GM12878 (cell line): ENCODE measurements at regions not wholly inside any gene's neighbourhood (a gene's known extent, or its start where the extent isn't known, plus 50 kb on each side); places are given as distances from the start of the nearest gene placed in this dataset.

Experiments used
- ATAC-seq: fragments of 200-7000 bp; cut with Tn5 transposase; 3 replicates; pipeline ENCODE4 v1.9.1; 2020; ENCODE audit warnings: mild to moderate bottlenecking, moderate library complexity
- BruUV-seq: library from RNA; stranded (reverse); fragments of 400-500 nt; replicated peaks from 2 replicates; lab custom pipeline; 2021; lab: Mats Ljungman, UMichigan
- CTCF ChIA-PET: fragments of 300-600 bp; sonication (Branson Sonifier 250); formaldehyde crosslinking; extraction: SDS; loops from one replicate; lab custom pipeline; 2021; ENCODE audit warnings: inconsistent platforms; lab: Yijun Ruan, JAX
- POLR2A ChIA-PET: fragments of 350-600 bp; formaldehyde crosslinking; extraction: SDS; loops from one replicate; lab custom pipeline; 2021; ENCODE audit warnings: inconsistent platforms; lab: Charles Lee
- RAD21 ChIA-PET: fragments of 300-600 bp; sonication (Branson Sonifier 250); formaldehyde crosslinking; loops from one replicate; lab custom pipeline; 2023; ENCODE audit warnings: antibody characterized with exemption; ENCODE audit not compliant: unreplicated experiment; lab: Charles Lee
- SMC1A ChIA-PET: fragments of 300-600 bp; sonication (Branson Sonifier 250); formaldehyde crosslinking; loops from one replicate; lab custom pipeline; 2023; ENCODE audit not compliant: unreplicated experiment, uncharacterized antibody; lab: Charles Lee
- DNase-seq: peaks from one replicate; pipeline ENCODE4 v3.0.0-alpha.2; 2011; ENCODE audit warnings: low read depth, low spot score
- FAIRE-seq: peaks from 3 replicates; lab custom pipeline; 2011; peaks lifted over from hg19 to GRCh38; lab: Jason Lieb, UNC
- H2AFZ ChIP-seq: 2 replicates; pipeline ENCODE4 v1.6.0; 2011; ENCODE audit warnings: low read depth, low read length, control low read depth; ENCODE audit not compliant: control insufficient read depth
- H3K27ac ChIP-seq: 2 replicates; pipeline ENCODE4 v1.5.1; 2011; ENCODE audit warnings: control low read depth; ENCODE audit not compliant: control insufficient read depth, insufficient read depth
- H3K27me3 ChIP-seq, 2 experiments: replicated peaks in 1 of 2; 2 replicates each; pipeline versions ENCODE4 v1.6.0 to v1.6.1; 2011; ENCODE audit warnings: low read length in 1 of 2; ENCODE audit not compliant: control insufficient read depth in 2 of 2, insufficient read depth in 2 of 2
- H3K36me3 ChIP-seq, 2 experiments: 2 replicates each; pipeline ENCODE4 v1.5.1; 2011; ENCODE audit warnings: low read length in 1 of 2; ENCODE audit not compliant: control insufficient read depth in 2 of 2, insufficient read depth in 2 of 2
- H3K4me1 ChIP-seq: 2 replicates; pipeline ENCODE4 v1.6.1; 2011; ENCODE audit warnings: mild to moderate bottlenecking, low read length, moderate library complexity, mixed read lengths; ENCODE audit not compliant: control insufficient read depth, insufficient read depth
- H3K4me2 ChIP-seq: 2 replicates; pipeline ENCODE4 v1.6.0; 2011; ENCODE audit warnings: control low read depth; ENCODE audit not compliant: control insufficient read depth, insufficient read depth
- H3K4me3 ChIP-seq: fragments of 200-600 bp; sonication (generic); 2 replicates; pipeline ENCODE4 v1.5.1; 2016
- H3K79me2 ChIP-seq: 2 replicates; pipeline ENCODE4 v1.6.0; 2011; ENCODE audit warnings: low read length; ENCODE audit not compliant: control insufficient read depth, insufficient read depth
- H3K9ac ChIP-seq: 2 replicates; pipeline ENCODE4 v1.8.0; 2011; ENCODE audit warnings: low read length, control low read depth, mixed read lengths; ENCODE audit not compliant: control insufficient read depth, insufficient read depth
- H3K9me3 ChIP-seq: replicated peaks from 3 replicates; pipeline ENCODE4 v1.5.1; 2011; ENCODE audit warnings: mild to moderate bottlenecking, low read length; ENCODE audit not compliant: control insufficient read depth, insufficient read depth
- H4K20me1 ChIP-seq: 2 replicates; pipeline ENCODE4 v1.6.0; 2011; ENCODE audit not compliant: control insufficient read depth, insufficient read depth
- ASH2L ChIP-seq: fragments of 300-600, 200-600 bp; sonication (generic); IDR thresholded peaks from 2 replicates; pipeline ENCODE4 v1.6.1; 2017; ENCODE audit warnings: low read depth, mild to moderate bottlenecking, borderline replicate concordance
- BMI1 ChIP-seq: fragments of 450-650 bp; IDR thresholded peaks from 2 replicates; pipeline ENCODE4 v1.6.1; 2016; ENCODE audit warnings: mild to moderate bottlenecking, moderate library complexity, borderline replicate concordance
- CREB1 ChIP-seq: IDR thresholded peaks from 2 replicates; pipeline ENCODE4 v1.6.1; 2012; ENCODE audit warnings: low read depth, mild to moderate bottlenecking, inconsistent platforms
- EZH2 ChIP-seq: IDR thresholded peaks from 2 replicates; pipeline ENCODE4 v1.6.1; 2012; ENCODE audit warnings: low read depth, mild to moderate bottlenecking, control low read depth, inconsistent platforms, low read length, borderline replicate concordance; ENCODE audit not compliant: control insufficient read depth
- HDGF ChIP-seq: fragments of 450-650 bp; IDR thresholded peaks from 2 replicates; pipeline ENCODE4 v1.6.1; 2016; ENCODE audit warnings: antibody characterized with exemption
- NFYA ChIP-seq: IDR thresholded peaks from 2 replicates; pipeline ENCODE4 v1.6.1; 2011; ENCODE audit warnings: low read depth, mild to moderate bottlenecking, low read length, improper control_type of control experiment, borderline replicate concordance
- SMAD1 ChIP-seq: fragments of 450-650 bp; IDR thresholded peaks from 2 replicates; pipeline ENCODE4 v1.6.1; 2018; ENCODE audit warnings: mild to moderate bottlenecking, low read depth; ENCODE audit not compliant: partially characterized antibody
- SUZ12 ChIP-seq: fragments of 200-600 bp; sonication (generic); IDR thresholded peaks from one replicate; pipeline ENCODE4 v1.6.1; 2018; ENCODE audit warnings: antibody characterized with exemption, mild to moderate bottlenecking; ENCODE audit not compliant: unreplicated experiment
- TCF7 ChIP-seq: IDR thresholded peaks from 2 replicates; pipeline ENCODE4 v1.6.1; 2014; ENCODE audit warnings: antibody characterized with exemption, borderline replicate concordance
- ZNF622 ChIP-seq: fragments of 450-650 bp; IDR thresholded peaks from 2 replicates; pipeline ENCODE4 v1.6.1; 2017; ENCODE audit warnings: mild to moderate bottlenecking, inconsistent platforms
- WGBS: methylation state at CpG from one replicate; pipeline ENCODE4 v1.1.6; 2016; ENCODE audit warnings: low lambda C conversion rate; ENCODE audit not compliant: insufficient replicate concordance, insufficient coverage; ENCODE audit errors: missing lambda C conversion rate; 5-methylcytosine and 5-hydroxymethylcytosine counted together
- in situ Hi-C: fragments of 300-500 bp; cut with MboI; formaldehyde crosslinking; loops from 9 replicates; pipeline ENCODE4 v1.14.3; 2018; ENCODE audit warnings: mixed read lengths
- intact Hi-C: fragments of 100-400 bp; cut with micrococcal nuclease; formaldehyde crosslinking; loops from one replicate; pipeline ENCODE4 v1.14.2; 2022; ENCODE audit not compliant: unreplicated experiment
- TF ChIP-seq, protein P1 (sequence below): IDR thresholded peaks from 2 replicates; pipeline ENCODE4 v1.6.1; 2011; ENCODE audit warnings: low read depth, mild to moderate bottlenecking, low read length, moderate library complexity, borderline replicate concordance; ENCODE audit errors: extremely low read depth

DNA sequence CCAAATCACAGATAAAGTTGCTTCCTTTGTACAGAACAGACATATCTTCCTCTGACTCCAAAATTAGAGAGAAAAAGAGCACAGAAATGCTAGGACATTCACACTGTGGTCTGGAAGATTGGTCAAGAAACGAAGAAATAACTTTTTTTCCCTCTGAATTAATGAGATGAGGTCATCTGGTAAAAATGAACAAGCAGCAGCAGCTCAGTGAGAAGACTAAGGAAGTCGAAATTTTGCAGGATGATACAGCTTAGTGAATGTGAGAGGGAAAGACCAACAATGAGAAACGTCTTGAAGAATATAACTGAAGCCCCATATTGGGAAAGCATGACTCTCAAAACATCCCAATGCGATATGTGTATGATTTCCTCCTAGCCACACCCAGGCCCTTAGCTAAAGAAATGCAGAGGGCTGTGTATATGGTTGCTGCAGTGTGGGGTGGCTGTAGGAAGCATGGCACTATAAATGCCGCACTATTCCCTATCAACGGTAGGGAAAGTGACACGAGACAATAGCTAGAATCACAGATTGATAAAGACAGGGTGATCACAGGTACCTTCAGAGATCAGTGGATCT, 208.6 kb downstream of the VEGFC start:
- no peak for TF ChIP-seq ASH2L
- no peak for TF ChIP-seq SMAD1
- no peak for TF ChIP-seq ZNF622
- no peak for TF ChIP-seq TCF7
- TF ChIP-seq NFYA: no peak
- TF ChIP-seq EZH2: no peak
- TF ChIP-seq, protein P1, sequence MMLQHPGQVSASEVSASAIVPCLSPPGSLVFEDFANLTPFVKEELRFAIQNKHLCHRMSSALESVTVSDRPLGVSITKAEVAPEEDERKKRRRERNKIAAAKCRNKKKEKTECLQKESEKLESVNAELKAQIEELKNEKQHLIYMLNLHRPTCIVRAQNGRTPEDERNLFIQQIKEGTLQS: no peak
- no peak for TF ChIP-seq HDGF
- no peak for TF ChIP-seq CREB1
- no peak for TF ChIP-seq SUZ12
- no peak for TF ChIP-seq BMI1
- BruUV-seq: no TSS peak
- FAIRE-seq (no peak), DNase-seq (no peak), ATAC-seq (no peak)
- H3K79me2 ChIP-seq: no peaks in the 10 kb centered on the region
- no peak overlapping the region for H2AFZ ChIP-seq
- SMC1A ChIA-PET: interaction anchor here (0.8 kb wide), 1 partner anchor 41 kb away, joined by 3 read pairs; no protein-coding TSS in a partner anchor
- no peak overlapping the region for H3K4me3 ChIP-seq
- H3K36me3 ChIP-seq: no peaks in the 10 kb centered on the region
- no peak overlapping the region for H3K9ac ChIP-seq
- POLR2A ChIA-PET: no interaction called here
- no peak overlapping the region for H3K4me2 ChIP-seq
- RAD21 ChIA-PET: no interaction called here
- H3K4me1 ChIP-seq: no peaks in the 10 kb centered on the region
- H3K27me3 ChIP-seq: no peaks in the 10 kb centered on the region
- CTCF ChIA-PET: interaction anchor here (1.2 kb wide), 1 partner anchor 13 kb away, joined by 3 read pairs; no protein-coding TSS in a partner anchor
- in situ Hi-C loops: no loop called here
- intact Hi-C loops: no loop called here
- H3K27ac ChIP-seq: no peak overlapping the region
- WGBS: 40% methylated on average over 7 of the region's 7 CpGs
- H3K9me3 ChIP-seq: no peaks in the 10 kb centered on the region
- no peaks in the 10 kb centered on the region for H4K20me1 ChIP-seq
